Lower leg skin (tissue), 4 donors: ENCODE measurements at regions not wholly inside any gene's neighbourhood (a gene's known extent, or its start where the extent isn't known, plus 50 kb on each side); places are given as distances from the start of the nearest gene placed in this dataset.
"Not testable (repeated sequence)": the region's sequence is repeated elsewhere in the genome, so short reads cannot be mapped to it uniquely, and the experiment has no call there.

ENCODE experiments used
- DNase-seq, 2 donors: peaks; one replicate each; pipeline ENCODE4 v3.0.0-alpha.2; 2019; ENCODE audit warnings: low spot score in 2 of 2
- H3K4me3 ChIP-seq: fragments of 200-600 bp; sonication (generic); 2 replicates; pipeline ENCODE4 v1.5.1; 2017; ENCODE audit warnings: mild to moderate bottlenecking, low read depth; ENCODE audit not compliant: poor library complexity, severe bottlenecking
- POLR2A ChIP-seq, 2 donors: fragments of 450-650 bp; IDR thresholded peaks; one replicate each; pipeline ENCODE4 v1.6.1; 2016 to 2017; ENCODE audit warnings: antibody characterized with exemption in 2 of 2, mild to moderate bottlenecking in 1 of 2, moderate library complexity in 1 of 2
- WGBS, 2 donors: methylation state at CpG; one replicate each; pipeline ENCODE4 v1.1.5; 2018; 5-methylcytosine and 5-hydroxymethylcytosine counted together
- intact Hi-C: fragments of 100-400 bp; cut with DNase I; formaldehyde crosslinking; loops from one replicate; pipeline ENCODE4 v1.15.0; 2023; ENCODE audit warnings: low total_unique reads
- TF ChIP-seq, protein P1 (sequence below), 3 donors: fragments of 450-650 bp; IDR thresholded peaks; one replicate each; pipeline ENCODE4 v1.5.1; 2016; ENCODE audit warnings: antibody characterized with exemption in 3 of 3, mild to moderate bottlenecking in 3 of 3, moderate library complexity in 2 of 3

- no peak overlapping the region for H3K4me3 ChIP-seq
- WGBS, 2 donors = 72 to 73% methylated on average over 5 of the region's 5 CpGs
- intact Hi-C loops = no loop called here
- no peak for DNase-seq
- TF ChIP-seq, protein P1, sequence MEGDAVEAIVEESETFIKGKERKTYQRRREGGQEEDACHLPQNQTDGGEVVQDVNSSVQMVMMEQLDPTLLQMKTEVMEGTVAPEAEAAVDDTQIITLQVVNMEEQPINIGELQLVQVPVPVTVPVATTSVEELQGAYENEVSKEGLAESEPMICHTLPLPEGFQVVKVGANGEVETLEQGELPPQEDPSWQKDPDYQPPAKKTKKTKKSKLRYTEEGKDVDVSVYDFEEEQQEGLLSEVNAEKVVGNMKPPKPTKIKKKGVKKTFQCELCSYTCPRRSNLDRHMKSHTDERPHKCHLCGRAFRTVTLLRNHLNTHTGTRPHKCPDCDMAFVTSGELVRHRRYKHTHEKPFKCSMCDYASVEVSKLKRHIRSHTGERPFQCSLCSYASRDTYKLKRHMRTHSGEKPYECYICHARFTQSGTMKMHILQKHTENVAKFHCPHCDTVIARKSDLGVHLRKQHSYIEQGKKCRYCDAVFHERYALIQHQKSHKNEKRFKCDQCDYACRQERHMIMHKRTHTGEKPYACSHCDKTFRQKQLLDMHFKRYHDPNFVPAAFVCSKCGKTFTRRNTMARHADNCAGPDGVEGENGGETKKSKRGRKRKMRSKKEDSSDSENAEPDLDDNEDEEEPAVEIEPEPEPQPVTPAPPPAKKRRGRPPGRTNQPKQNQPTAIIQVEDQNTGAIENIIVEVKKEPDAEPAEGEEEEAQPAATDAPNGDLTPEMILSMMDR (IDR thresholded peaks at IDR 0.05) = no peak
- no peak for TF ChIP-seq POLR2A (IDR thresholded peaks at IDR 0.05)
Observed at GRCh38 chr1:239112101-239112935, 274.1 kb upstream of the CHRM3 start.

DNA sequence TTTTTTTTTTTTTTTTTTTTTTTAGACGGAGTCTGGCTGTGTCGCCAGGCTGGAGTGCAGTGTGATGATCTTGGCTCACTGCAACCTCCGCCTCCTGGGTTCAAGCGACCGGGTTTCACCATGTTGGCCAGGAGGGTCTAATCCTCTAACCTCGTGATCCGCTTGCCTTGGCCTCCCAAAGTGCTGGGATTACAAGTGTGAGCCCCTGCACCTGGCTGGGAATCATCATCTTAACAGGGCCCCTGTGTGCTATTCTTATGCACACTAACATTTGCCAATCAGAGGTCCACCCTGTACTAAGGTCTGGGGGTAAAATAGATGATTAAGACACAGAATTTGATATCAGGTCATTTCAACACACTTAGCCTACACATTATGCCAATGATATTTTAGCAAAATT, 278.7 kb upstream of the CHRM3 start:
- intact Hi-C loops = no loop called here
- no peak overlapping the region for H3K4me3 ChIP-seq
- DNase-seq = no peak
- 83 to 91% methylated on average over 7 of the region's 7 CpGs for WGBS, 2 donors
- no peak for TF ChIP-seq POLR2A (IDR thresholded peaks at IDR 0.05)
- TF ChIP-seq, protein P1 (IDR thresholded peaks at IDR 0.05) = no peak

DNA sequence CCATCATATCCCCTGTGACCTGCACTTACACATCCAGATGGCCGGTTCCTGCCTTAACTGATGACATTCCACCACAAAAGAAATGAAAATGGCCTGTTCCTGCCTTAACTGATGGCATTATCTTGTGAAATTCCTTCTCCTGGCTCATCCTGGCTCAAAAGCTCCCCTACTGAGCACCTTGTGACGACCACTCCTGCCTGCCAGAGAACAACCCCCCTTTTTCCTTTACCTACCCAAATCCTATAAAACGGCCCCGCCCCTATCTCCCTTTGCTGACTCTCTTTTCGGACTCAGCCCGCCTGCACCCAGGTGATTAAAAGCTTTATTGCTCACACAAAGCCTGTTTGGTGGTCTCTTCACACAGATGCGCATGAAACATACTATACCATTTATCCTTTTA, 279.7 kb upstream of the CHRM3 start:
- H3K4me3 ChIP-seq, DNase-seq, intact Hi-C loops: not testable (repeated sequence)
- 67 to 69% methylated on average over 7 of the region's 7 CpGs for WGBS, 2 donors

- no peak overlapping the region for H3K4me3 ChIP-seq
Observed at GRCh38 chr1:239098400-239099037, 287.8 kb upstream of the CHRM3 start.

GRCh38 chr1:239091537-239091936, 294.8 kb upstream of the CHRM3 start:
- intact Hi-C loops = no loop called here
- WGBS, 2 donors = 54% methylated on average over 3 of the region's 3 CpGs
- H3K4me3 ChIP-seq = no peak overlapping the region
- TF ChIP-seq POLR2A (IDR thresholded peaks at IDR 0.05) = no peak
- TF ChIP-seq, protein P1 (IDR thresholded peaks at IDR 0.05) = no peak
- DNase-seq = no peak

More at GRCh38 chr1:239098400-239099037, 287.8 kb upstream of the CHRM3 start:
- intact Hi-C loops = no loop called here
- no peak for DNase-seq
- 75 to 84% methylated on average over 7 of the region's 7 CpGs for WGBS, 2 donors
- TF ChIP-seq, protein P1 (IDR thresholded peaks at IDR 0.05) = no peak
- no peak for TF ChIP-seq POLR2A (IDR thresholded peaks at IDR 0.05)

- no peak for DNase-seq
Observed at GRCh38 chr1:239084459-239085080, 301.8 kb upstream of the CHRM3 start.

GRCh38 chr1:239081947-239082346, 304.4 kb upstream of the CHRM3 start:
- intact Hi-C loops, H3K4me3 ChIP-seq, DNase-seq: not testable (repeated sequence)
- WGBS, 2 donors = 75 to 82% methylated on average over 3 of the region's 3 CpGs

More at GRCh38 chr1:239084459-239085080, 301.8 kb upstream of the CHRM3 start:
- WGBS, 2 donors = 88 to 100% methylated on average over 2 of the region's 2 CpGs
- TF ChIP-seq, protein P1 (IDR thresholded peaks at IDR 0.05) = no peak
- TF ChIP-seq POLR2A (IDR thresholded peaks at IDR 0.05) = no peak
- H3K4me3 ChIP-seq = no peak overlapping the region
- intact Hi-C loops = no loop called here
